H1 (cell line): ENCODE measurements at regions not wholly inside any gene's neighbourhood (a gene's known extent, or its start where the extent isn't known, plus 50 kb on each side); places are given as distances from the start of the nearest gene placed in this dataset.

Source experiments
- CTCF ChIA-PET: fragments of 300-600 bp; sonication (Branson Sonifier 250); formaldehyde crosslinking; loops from one replicate; lab custom pipeline; 2021; ENCODE audit not compliant: partially characterized antibody; lab: Charles Lee
- POLR2A ChIA-PET: fragments of 300-600 bp; sonication (Branson Sonifier 250); formaldehyde crosslinking; loops from one replicate; lab custom pipeline; 2021; ENCODE audit warnings: inconsistent platforms; ENCODE audit not compliant: partially characterized antibody; lab: Charles Lee
- DNase-seq, 2 experiments: peaks; one replicate each; pipeline versions ENCODE4 v3.0.0 to v3.0.0-alpha.2; 2010 to 2022; ENCODE audit warnings: low spot score in 2 of 2, low read depth in 1 of 2, mixed read lengths in 1 of 2
- FAIRE-seq: peaks from 2 replicates; lab custom pipeline; 2011; peaks lifted over from hg19 to GRCh38; lab: Jason Lieb, UNC
- H2AFZ ChIP-seq: 2 replicates; pipeline ENCODE4 v1.8.1; 2012; ENCODE audit warnings: low read length, inconsistent platforms
- H2AK5ac ChIP-seq: 2 replicates; pipeline ENCODE4 v1.6.1; 2013; ENCODE audit warnings: low read depth, low read length
- H2BK120ac ChIP-seq: replicated peaks from 2 replicates; pipeline ENCODE3; 2013; ENCODE audit warnings: low read depth, low read length, inconsistent platforms
- H2BK12ac ChIP-seq: 2 replicates; pipeline ENCODE4 v1.6.1; 2013; ENCODE audit warnings: low read depth, low read length
- H2BK15ac ChIP-seq: 2 replicates; pipeline ENCODE4 v1.6.1; 2013; ENCODE audit warnings: low read length
- H2BK20ac ChIP-seq: 2 replicates; pipeline ENCODE4 v1.6.1; 2013; ENCODE audit warnings: low read length
- H2BK5ac ChIP-seq: 2 replicates; pipeline ENCODE4 v1.6.1; 2013; ENCODE audit warnings: low read depth, low read length
- H3K14ac ChIP-seq: 2 replicates; pipeline ENCODE4 v1.6.1; 2013; ENCODE audit warnings: inconsistent platforms; ENCODE audit not compliant: insufficient read length
- H3K18ac ChIP-seq: 2 replicates; pipeline ENCODE4 v1.6.1; 2013; ENCODE audit warnings: low read length; ENCODE audit errors: extremely low read depth
- H3K23ac ChIP-seq: 2 replicates; pipeline ENCODE4 v1.6.1; 2013; ENCODE audit warnings: inconsistent platforms; ENCODE audit not compliant: insufficient read length
- H3K23me2 ChIP-seq: 2 replicates; pipeline ENCODE4 v1.6.1; 2013; ENCODE audit warnings: low read depth, low read length
- H3K27ac ChIP-seq: 2 replicates; pipeline ENCODE4 v1.6.1; 2011; ENCODE audit warnings: low read depth, low read length, inconsistent platforms
- H3K27me3 ChIP-seq, 4 experiments: replicated peaks in 1 of 4; 1 replicate in 1 of 4; 2 replicates in 3 of 4; pipeline versions ENCODE4 v1.6.1 to v1.8.1; 2011 to 2013; ENCODE audit warnings: low read length in 3 of 4, mild to moderate bottlenecking in 3 of 4, inconsistent platforms in 2 of 4, mixed read lengths in 2 of 4, moderate library complexity in 1 of 4; ENCODE audit not compliant: control insufficient read depth in 3 of 4, insufficient read depth in 3 of 4; ENCODE audit errors: extremely low read depth in 1 of 4
- H3K36me3 ChIP-seq, 4 experiments: 2 replicates each; pipeline versions ENCODE4 v1.6.1 to v1.8.1; 2011 to 2013; ENCODE audit warnings: mild to moderate bottlenecking in 4 of 4, low read length in 3 of 4, moderate library complexity in 2 of 4, control low read depth in 1 of 4, inconsistent platforms in 1 of 4; ENCODE audit not compliant: insufficient read depth in 4 of 4, control insufficient read depth in 2 of 4
- H3K4ac ChIP-seq: replicated peaks from 2 replicates; pipeline ENCODE3; 2013; ENCODE audit warnings: low read length, low read depth, mixed read lengths, inconsistent platforms; ENCODE audit not compliant: insufficient read length
- H3K4me1 ChIP-seq, 4 experiments: replicated peaks in 1 of 4; 1 replicate in 1 of 4; 2 replicates in 3 of 4; pipeline versions ENCODE4 v1.6.1 to v1.8.1; 2011 to 2013; ENCODE audit warnings: low read length in 3 of 4, inconsistent platforms in 2 of 4, mixed read lengths in 1 of 4; ENCODE audit not compliant: insufficient read depth in 4 of 4, control insufficient read depth in 3 of 4
- H3K4me2 ChIP-seq, 2 experiments: 2 replicates each; pipeline versions ENCODE4 v1.6.1 to v1.8.1; 2011 to 2013; ENCODE audit warnings: low read depth in 2 of 2, low read length in 2 of 2, control low read depth in 1 of 2, inconsistent platforms in 1 of 2, mild to moderate bottlenecking in 1 of 2; ENCODE audit not compliant: insufficient read depth in 1 of 2
- H3K4me3 ChIP-seq, 4 experiments: fragments of 200-600, 300-600 bp in 1 of 4; sonication (generic), shearing (Covaris generic), sonication (Bioruptor Twin) in 1 of 4; 2 replicates each; pipeline versions ENCODE4 v1.5.1 to v1.8.1; 2011 to 2016; ENCODE audit warnings: low read length in 4 of 4, low read depth in 3 of 4, control low read depth in 2 of 4, inconsistent platforms in 2 of 4, mild to moderate bottlenecking in 2 of 4, mixed read lengths in 1 of 4, moderate library complexity in 1 of 4; ENCODE audit not compliant: insufficient read depth in 2 of 4; ENCODE audit errors: extremely low read depth in 1 of 4
- H3K56ac ChIP-seq: replicated peaks from 2 replicates; pipeline ENCODE3; 2013; ENCODE audit warnings: low read depth, mild to moderate bottlenecking, mixed read lengths, low read length, inconsistent platforms; ENCODE audit not compliant: insufficient read length
- H3K79me1 ChIP-seq: 2 replicates; pipeline ENCODE4 v1.6.1; 2013; ENCODE audit warnings: low read depth, low read length, control low read depth
- H3K79me2 ChIP-seq, 2 experiments: 2 replicates each; pipeline versions ENCODE4 v1.6.1 to v1.8.1; 2012 to 2013; ENCODE audit warnings: low read length in 2 of 2, mild to moderate bottlenecking in 2 of 2, inconsistent platforms in 1 of 2; ENCODE audit not compliant: insufficient read depth in 2 of 2, control insufficient read depth in 1 of 2
- H3K9ac ChIP-seq, 4 experiments: replicated peaks in 1 of 4; 1 replicate in 1 of 4; 2 replicates in 3 of 4; pipeline versions ENCODE4 v1.6.1 to v1.8.1; 2011 to 2013; ENCODE audit warnings: low read depth in 3 of 4, low read length in 3 of 4, control low read depth in 2 of 4, mild to moderate bottlenecking in 2 of 4, moderate library complexity in 2 of 4, inconsistent platforms in 1 of 4; ENCODE audit errors: extremely low read depth in 1 of 4
- H3K9me3 ChIP-seq, 2 experiments: 2 replicates each; pipeline versions ENCODE4 v1.6.1 to v1.8.1; 2012 to 2013; ENCODE audit warnings: mild to moderate bottlenecking in 2 of 2, moderate library complexity in 2 of 2, control low read depth in 1 of 2, inconsistent platforms in 1 of 2, low read depth in 1 of 2, low read length in 1 of 2, mixed read lengths in 1 of 2; ENCODE audit not compliant: insufficient read depth in 2 of 2
- H4K20me1 ChIP-seq, 2 experiments: replicated peaks in 1 of 2; 2 replicates each; pipeline versions ENCODE3 to v1.8.1; 2011 to 2013; ENCODE audit warnings: inconsistent platforms in 2 of 2, low read length in 2 of 2, mild to moderate bottlenecking in 1 of 2; ENCODE audit not compliant: insufficient read depth in 2 of 2, control insufficient read depth in 1 of 2
- H4K5ac ChIP-seq: 2 replicates; pipeline ENCODE4 v1.6.1; 2013; ENCODE audit warnings: low read length, low read depth, mixed read lengths, inconsistent platforms; ENCODE audit not compliant: insufficient read length
- H4K8ac ChIP-seq: 2 replicates; pipeline ENCODE4 v1.8.0; 2013; ENCODE audit warnings: mild to moderate bottlenecking, moderate library complexity, low read length, inconsistent platforms; ENCODE audit not compliant: insufficient read depth; ENCODE audit errors: extremely low read depth
- H4K91ac ChIP-seq: replicated peaks from 2 replicates; pipeline ENCODE3; 2013; ENCODE audit warnings: low read length, mixed read lengths, inconsistent platforms; ENCODE audit not compliant: insufficient read length
- EP300 ChIP-seq, 2 experiments: IDR thresholded peaks; 1 replicate in 1 of 2; 2 replicates in 1 of 2; pipeline ENCODE4 v1.6.1; 2011 to 2012; ENCODE audit warnings: low read depth in 2 of 2, low read length in 2 of 2, mild to moderate bottlenecking in 2 of 2, borderline replicate concordance in 1 of 2, inconsistent platforms in 1 of 2, moderate library complexity in 1 of 2
- SIRT6 ChIP-seq: IDR thresholded peaks from one replicate; pipeline ENCODE4 v1.7.1; 2012; ENCODE audit warnings: low read length, inconsistent platforms
- SP1 ChIP-seq: IDR thresholded peaks from 2 replicates; pipeline ENCODE4 v1.6.1; 2011; ENCODE audit warnings: low read depth, low read length
- TAF7 ChIP-seq: optimal IDR thresholded peaks from 2 replicates; pipeline ENCODE3; 2011; ENCODE audit warnings: low read depth, mild to moderate bottlenecking, inconsistent platforms, low read length, moderate library complexity, borderline replicate concordance
- WGBS, 2 experiments: shearing (Covaris generic) in 1 of 2; methylation state at CpG; one replicate each; pipeline versions ENCODE4 v1.1.6 to v1.1.7; 2013 to 2015; ENCODE audit warnings: low lambda C conversion rate in 2 of 2, mixed read lengths in 2 of 2, inconsistent platforms in 1 of 2, low coverage in 1 of 2, missing lambda C conversion rate in 1 of 2; ENCODE audit not compliant: insufficient replicate concordance in 2 of 2, insufficient coverage in 1 of 2, insufficient read length in 1 of 2; ENCODE audit errors: extremely low coverage in 1 of 2, missing lambda C conversion rate in 1 of 2; 5-methylcytosine and 5-hydroxymethylcytosine counted together
- TF ChIP-seq, protein P1 (sequence below): IDR thresholded peaks from 2 replicates; pipeline ENCODE4 v1.6.1; 2012; ENCODE audit warnings: inconsistent platforms

GRCh38 chr1:5648410-5649165, 343.6 kb downstream of the NPHP4 start:
- DNase-seq (peak in 1 of 2 experiments; percentile 28), FAIRE-seq (no peak)
- no peaks in the 10 kb centered on the region for H3K79me1 ChIP-seq
- no peak overlapping the region for H2BK15ac ChIP-seq
- no peak overlapping the region for H3K4ac ChIP-seq
- peaks cover 0 to 9% (median 4%) of the 10 kb centered on the region in 4 experiments; a peak in 3 of 7 replicates for H3K4me1 ChIP-seq
- no peak overlapping the region for H4K5ac ChIP-seq
- H3K56ac ChIP-seq, result no peak overlapping the region
- no peaks in the 10 kb centered on the region for H3K79me2 ChIP-seq
- no peak overlapping the region for H3K9ac ChIP-seq
- H3K23ac ChIP-seq, result no peak overlapping the region
- H4K91ac ChIP-seq, result no peak overlapping the region
- no peak overlapping the region for H2BK20ac ChIP-seq
- no peak overlapping the region for H2BK5ac ChIP-seq
- H3K4me2 ChIP-seq, result no peak overlapping the region
- no peaks in the 10 kb centered on the region for H3K23me2 ChIP-seq
- no peak overlapping the region for H3K27ac ChIP-seq
- WGBS, 2 experiments, result 94% methylated on average over 10 of the region's 10 CpGs; no CpG with 5 or more reads in 1 of the 2 experiments
- TF ChIP-seq SP1 (no peak), SIRT6 (no peak), EP300 (IDR thresholded peaks at IDR 0.05; ENCODE audit: borderline replicate concordance in 1 of 2, low read depth in 2 of 2, low read length in 2 of 2) (no peak), TAF7 (no peak)
- TF ChIP-seq, protein P1, sequence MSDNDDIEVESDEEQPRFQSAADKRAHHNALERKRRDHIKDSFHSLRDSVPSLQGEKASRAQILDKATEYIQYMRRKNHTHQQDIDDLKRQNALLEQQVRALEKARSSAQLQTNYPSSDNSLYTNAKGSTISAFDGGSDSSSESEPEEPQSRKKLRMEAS, result no peak
- no peak overlapping the region for H2AK5ac ChIP-seq
- H3K4me3 ChIP-seq, result no peak overlapping the region
- POLR2A ChIA-PET, result no interaction called here
- H3K27me3 ChIP-seq, result peaks cover 0 to 4% (median 0%) of the 10 kb centered on the region in 4 experiments; a peak in 1 of 7 replicates
- no peaks in the 10 kb centered on the region for H3K36me3 ChIP-seq
- no peak overlapping the region for H2BK120ac ChIP-seq
- no peak overlapping the region for H3K18ac ChIP-seq
- H3K14ac ChIP-seq, result no peak overlapping the region
- H3K9me3 ChIP-seq, result no peaks in the 10 kb centered on the region; a peak in 1 of 4 replicates
- H2AFZ ChIP-seq, result no peak overlapping the region
- H4K8ac ChIP-seq, result no peak overlapping the region
- H4K20me1 ChIP-seq, result no peaks in the 10 kb centered on the region
- CTCF ChIA-PET, result interaction anchor here (0.7 to 2.2 kb wide), 6 partner anchors 12 to 140 kb away, joined by 3 to 12 read pairs (median 4); no protein-coding TSS in a partner anchor
- no peak overlapping the region for H2BK12ac ChIP-seq
